RKO (cell line): ENCODE measurements at regions not wholly inside any gene's neighbourhood (a gene's known extent, or its start where the extent isn't known, plus 50 kb on each side); places are given as distances from the start of the nearest gene placed in this dataset.
"Not testable (repeated sequence)": the region's sequence is repeated elsewhere in the genome, so short reads cannot be mapped to it uniquely, and the experiment has no call there.

ENCODE experiments used
- DNase-seq: peaks from one replicate; pipeline ENCODE4 v3.0.0-alpha.2; 2016; ENCODE audit warnings: low spot score

GRCh38 chr5:106331415-106331814 lies 1339.3 kb downstream of the EFNA5 start:
- DNase-seq: no peak

- DNase-seq: no peak
These were observed 1346.4 kb downstream of the EFNA5 start for GRCh38 chr5:106324356-106324755.

GRCh38 chr5:106321242-106321641 lies 1349.5 kb downstream of the EFNA5 start:
- peak; percentile 22 for DNase-seq

GRCh38 chr5:106314221-106314824 lies 1356.4 kb downstream of the EFNA5 start:
- DNase-seq: no peak

- DNase-seq: no peak
These were observed 1358.4 kb downstream of the EFNA5 start for GRCh38 chr5:106312360-106312759.

GRCh38 chr5:106311230-106311915 lies 1359.4 kb downstream of the EFNA5 start:
- DNase-seq: no peak

- no peak for DNase-seq
These were observed 1363.5 kb downstream of the EFNA5 start for GRCh38 chr5:106307265-106307664.

GRCh38 chr5:106306313-106307028 lies 1364.3 kb downstream of the EFNA5 start:
- DNase-seq: no peak

GRCh38 chr5:106303911-106304310 lies 1366.8 kb downstream of the EFNA5 start:
- no peak for DNase-seq

- peak; percentile 75 for DNase-seq
These were observed 1378.1 kb downstream of the EFNA5 start for GRCh38 chr5:106292654-106293053.

GRCh38 chr5:106290841-106291240 lies 1379.9 kb downstream of the EFNA5 start:
- peak; percentile 69 for DNase-seq

GRCh38 chr5:106288979-106289378 lies 1381.8 kb downstream of the EFNA5 start:
- DNase-seq: no peak

- no peak for DNase-seq
These were observed 1393.1 kb downstream of the EFNA5 start for GRCh38 chr5:106277540-106278096.

GRCh38 chr5:106269252-106269843 lies 1401.4 kb downstream of the EFNA5 start:
- peak; percentile 34 for DNase-seq

GRCh38 chr5:106267256-106267655 lies 1403.5 kb downstream of the EFNA5 start:
- no peak for DNase-seq

GRCh38 chr5:106262395-106262794 lies 1408.3 kb downstream of the EFNA5 start:
- no peak for DNase-seq

GRCh38 chr5:106259431-106260090 lies 1411.2 kb downstream of the EFNA5 start:
- DNase-seq: not testable (repeated sequence)

GRCh38 chr5:106258591-106259125 lies 1412.1 kb downstream of the EFNA5 start:
- DNase-seq: peak; percentile 22

GRCh38 chr5:106254784-106255183 lies 1416.0 kb downstream of the EFNA5 start:
- DNase-seq: no peak

GRCh38 chr5:106246044-106246745 lies 1424.5 kb downstream of the EFNA5 start:
- not testable (repeated sequence) for DNase-seq

- DNase-seq: no peak
These were observed 1429.3 kb downstream of the EFNA5 start for GRCh38 chr5:106241409-106241808.
